ENCODE measurements at regions not wholly inside any gene's neighbourhood (a gene's known extent, or its start where the extent isn't known, plus 50 kb on each side); places are given as distances from the start of the nearest gene placed in this dataset.

GRCh38 chrX:39749135-39749534 is 348.6 kb downstream of the BCOR start:
- dilution Hi-C loops (cut with MboI; ENCODE audit: extremely low pct_ligation_motif_present, low sequenced_read_pairs) = no loop called here
- Histone ChIP-seq H3K27me3 (ENCODE audit: control insufficient read depth, extremely low read depth, insufficient read depth, low read length) (no peaks in the 10 kb centered on the region), H3K4me2 (ENCODE audit: control insufficient read depth, extremely low read depth, insufficient read depth, low read depth, low read length) (no peak overlapping the region), H3K9ac (ENCODE audit: control insufficient read depth, extremely low read depth, insufficient read depth, low read length) (no peak overlapping the region), H3K4me3 (ENCODE audit: control insufficient read depth in 2 of 3, extremely low read depth in 1 of 3, insufficient read depth in 2 of 3, low read depth in 1 of 3, low read length in 3 of 3) (no peak overlapping the region), H3K27ac (ENCODE audit: control insufficient read depth, insufficient read depth, low read length) (no peak overlapping the region), H2AFZ (ENCODE audit: control insufficient read depth, low read length) (no peak overlapping the region), H3K4me1 (ENCODE audit: control insufficient read depth, extremely low read depth, insufficient read depth, low read length) (peaks cover 10% of the 10 kb centered on the region), H3K79me2 (ENCODE audit: control insufficient read depth, insufficient read depth, low read length) (no peaks in the 10 kb centered on the region), H3K9me1 (ENCODE audit: control insufficient read depth, extremely low read depth, insufficient read depth, low read length) (no peaks in the 10 kb centered on the region), H3K9me3 (ENCODE audit: control insufficient read depth, low read depth, low read length) (no peaks in the 10 kb centered on the region), H3K36me3 (ENCODE audit: control insufficient read depth in 2 of 2, extremely low read depth in 1 of 2, insufficient read depth in 2 of 2, low read length in 2 of 2) (no peaks in the 10 kb centered on the region), H4K20me1 (ENCODE audit: control insufficient read depth, extremely low read depth, insufficient read depth, low read length) (no peaks in the 10 kb centered on the region)
- DNase-seq (ENCODE audit: low read depth, low spot score) (no peak), FAIRE-seq (no peak)
- TF ChIP-seq CTCF (optimal IDR thresholded peaks at IDR 0.05 in 1 of 3, IDR thresholded peaks at IDR 0.05 in 1 of 3, conservative IDR thresholded peaks at IDR 0.05 in 1 of 3; ENCODE audit: extremely low read depth in 1 of 3, insufficient read depth in 2 of 3, low read length in 3 of 3) (no peak), EZH2 (IDR thresholded peaks at IDR 0.05; ENCODE audit: low read length) (no peak)

GRCh38 chrX:39749728-39750127 is 348.0 kb downstream of the BCOR start:
- H3K4me2 ChIP-seq (ENCODE audit: control insufficient read depth, extremely low read depth, insufficient read depth, low read depth, low read length) = no peak overlapping the region
- no peaks in the 10 kb centered on the region for H3K79me2 ChIP-seq (ENCODE audit: control insufficient read depth, insufficient read depth, low read length)
- H3K9ac ChIP-seq (ENCODE audit: control insufficient read depth, extremely low read depth, insufficient read depth, low read length) = no peak overlapping the region
- no peak for DNase-seq (ENCODE audit: low read depth, low spot score)
- H3K9me3 ChIP-seq (ENCODE audit: control insufficient read depth, low read depth, low read length) = no peaks in the 10 kb centered on the region
- no peak overlapping the region for H2AFZ ChIP-seq (ENCODE audit: control insufficient read depth, low read length)
- H3K27ac ChIP-seq (ENCODE audit: control insufficient read depth, insufficient read depth, low read length) = no peak overlapping the region
- FAIRE-seq = no peak
- no peaks in the 10 kb centered on the region for H3K9me1 ChIP-seq (ENCODE audit: control insufficient read depth, extremely low read depth, insufficient read depth, low read length)
- TF ChIP-seq CTCF (optimal IDR thresholded peaks at IDR 0.05 in 1 of 3, IDR thresholded peaks at IDR 0.05 in 1 of 3, conservative IDR thresholded peaks at IDR 0.05 in 1 of 3; ENCODE audit: extremely low read depth in 1 of 3, insufficient read depth in 2 of 3, low read length in 3 of 3) = no peak
- no peak for TF ChIP-seq EZH2 (IDR thresholded peaks at IDR 0.05; ENCODE audit: low read length)
- no peaks in the 10 kb centered on the region for H3K27me3 ChIP-seq (ENCODE audit: control insufficient read depth, extremely low read depth, insufficient read depth, low read length)
- no peaks in the 10 kb centered on the region for H3K36me3 ChIP-seq (ENCODE audit: control insufficient read depth in 2 of 2, extremely low read depth in 1 of 2, insufficient read depth in 2 of 2, low read length in 2 of 2)
- no peak overlapping the region for H3K4me3 ChIP-seq (ENCODE audit: control insufficient read depth in 2 of 3, extremely low read depth in 1 of 3, insufficient read depth in 2 of 3, low read depth in 1 of 3, low read length in 3 of 3)
- H3K4me1 ChIP-seq (ENCODE audit: control insufficient read depth, extremely low read depth, insufficient read depth, low read length) = peaks cover 10% of the 10 kb centered on the region
- no peaks in the 10 kb centered on the region for H4K20me1 ChIP-seq (ENCODE audit: control insufficient read depth, extremely low read depth, insufficient read depth, low read length)
- dilution Hi-C loops (cut with MboI; ENCODE audit: extremely low pct_ligation_motif_present, low sequenced_read_pairs) = no loop called here

Measured in keratinocyte (primary cell).